ENCODE measurements at regions not wholly inside any gene's neighbourhood (a gene's known extent, or its start where the extent isn't known, plus 50 kb on each side); places are given as distances from the start of the nearest gene placed in this dataset.

DNA sequence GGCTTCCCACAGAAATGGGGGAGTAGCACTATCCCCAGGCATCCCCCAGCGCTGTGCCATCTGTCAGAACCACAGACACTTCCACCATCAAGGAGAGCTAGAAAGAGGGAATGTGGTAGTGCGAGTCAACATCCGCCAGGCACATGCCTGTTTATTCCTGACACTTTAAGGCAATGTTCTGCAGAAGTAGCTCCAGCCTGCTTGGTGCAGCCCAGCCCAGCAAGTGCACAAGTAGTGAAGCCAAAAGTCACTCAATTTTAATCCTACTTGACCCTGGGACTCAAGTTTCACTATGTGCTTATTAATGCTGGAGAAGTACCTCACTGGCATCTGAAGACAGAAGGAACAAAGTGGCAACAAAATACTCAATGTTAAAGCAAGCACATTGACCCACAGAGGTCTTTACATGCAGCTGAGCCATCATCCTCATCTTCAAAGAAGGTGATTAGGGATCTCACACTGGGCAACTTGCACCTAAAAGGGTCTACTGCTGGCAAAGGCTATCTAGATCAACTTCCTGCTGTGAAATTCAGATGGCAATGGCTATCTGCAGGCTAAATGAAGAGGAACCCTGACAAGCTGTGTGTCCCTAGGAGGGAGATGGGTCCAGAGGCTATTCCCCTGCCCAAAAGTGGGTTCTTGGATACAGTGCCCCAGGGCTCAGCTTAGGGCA, 61.4 kb upstream of the CLDN18 start:
- FAIRE-seq (no peak), DNase-seq (ENCODE audit: insufficient read length, low spot score) (no peak)

DNA sequence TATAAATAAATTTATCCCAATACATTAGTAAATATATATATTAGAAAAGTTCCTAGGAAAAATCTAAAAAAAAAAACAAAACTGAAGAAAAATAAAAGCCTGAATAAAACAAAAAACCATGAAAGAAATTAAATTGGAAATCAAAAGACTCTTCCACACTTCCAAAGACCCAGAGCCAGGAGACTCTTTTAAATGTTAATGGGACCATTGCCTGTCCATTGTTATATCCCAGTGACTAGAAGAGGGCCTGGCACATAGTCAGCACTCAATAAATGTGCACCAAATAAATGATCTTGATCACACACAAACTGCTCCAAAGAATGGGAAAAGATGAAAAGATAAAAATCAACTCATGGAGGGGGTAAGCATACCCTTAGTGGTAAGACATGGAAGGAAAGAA, 51.3 kb upstream of the CLDN18 start:
- DNase-seq (ENCODE audit: insufficient read length, low spot score) (no peak), FAIRE-seq (no peak)
